ENCODE measurements at regions not wholly inside any gene's neighbourhood (a gene's known extent, or its start where the extent isn't known, plus 50 kb on each side); places are given as distances from the start of the nearest gene placed in this dataset.

DNA sequence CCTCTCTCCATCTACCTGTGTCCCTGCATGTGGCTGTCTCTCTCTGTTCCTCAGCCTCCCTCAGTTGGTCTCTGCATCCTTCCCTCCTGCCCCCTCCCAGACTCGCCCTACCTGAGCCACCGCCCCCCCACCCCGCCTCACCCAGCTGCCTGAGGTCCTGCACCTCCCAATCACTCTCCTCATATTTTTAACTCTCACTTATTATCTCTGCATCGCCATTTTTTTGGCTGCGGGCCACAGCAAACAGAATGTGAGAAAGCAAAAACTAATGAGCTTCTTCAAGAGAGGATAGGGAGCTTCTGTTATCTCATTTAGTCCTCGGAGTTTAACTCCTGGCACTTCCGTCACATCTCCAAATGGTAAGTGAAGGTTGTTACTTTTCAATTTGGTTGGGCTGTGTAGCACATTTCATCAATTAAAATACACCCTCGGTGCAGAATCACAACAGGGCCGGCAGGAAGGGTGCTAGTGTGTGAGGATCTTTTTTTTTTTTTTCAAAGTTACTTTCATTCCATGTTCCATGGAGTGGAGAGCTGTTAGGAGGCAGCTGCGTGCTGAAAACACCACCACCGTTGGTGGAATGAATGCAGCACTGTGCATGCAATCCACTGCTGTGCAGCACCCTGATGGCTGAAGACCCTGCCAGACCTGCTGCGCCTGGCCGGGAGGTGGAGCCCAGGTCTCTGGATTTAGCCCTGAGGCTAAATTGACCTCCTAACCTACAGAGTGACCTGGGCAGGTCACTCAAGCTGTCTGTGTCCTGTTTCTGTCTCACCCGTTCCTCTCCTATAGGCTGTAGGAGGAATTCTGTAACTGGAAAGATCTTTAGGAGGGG lies 157.2 kb upstream of the NFIA start:
- TF ChIP-seq YY1 (IDR thresholded peaks at IDR 0.05; ENCODE audit: insufficient read depth, insufficient read length) (no peak), ZNF274 (IDR thresholded peaks at IDR 0.05; ENCODE audit: low read depth, low read length) (no peak)
